DOHH2 (cell line): ENCODE measurements at regions not wholly inside any gene's neighbourhood (a gene's known extent, or its start where the extent isn't known, plus 50 kb on each side); places are given as distances from the start of the nearest gene placed in this dataset.

Source experiments
- H3F3A ChIP-seq: fragments of 200-600 bp; sonication (generic), shearing (Covaris generic); 2 replicates; pipeline ENCODE4 v1.6.0; 2016; ENCODE audit warnings: antibody characterized with exemption, mild to moderate bottlenecking; ENCODE audit not compliant: control insufficient read depth, insufficient read depth
- H3K27ac ChIP-seq: fragments of 200-600 bp; sonication (generic); 2 replicates; pipeline ENCODE4 v1.5.1; 2014; ENCODE audit warnings: low read depth, mild to moderate bottlenecking, low read length, moderate library complexity
- H3K27me3 ChIP-seq: fragments of 200-600 bp; sonication (generic); 2 replicates; pipeline ENCODE4 v1.6.1; 2014; ENCODE audit warnings: mild to moderate bottlenecking, low read length, mixed read lengths; ENCODE audit not compliant: control insufficient read depth
- H3K36me3 ChIP-seq: fragments of 200-600 bp; sonication (generic); 2 replicates; pipeline ENCODE4 v1.6.1; 2014; ENCODE audit warnings: mild to moderate bottlenecking, low read length, moderate library complexity, mixed read lengths; ENCODE audit not compliant: control insufficient read depth
- H3K4me1 ChIP-seq: fragments of 200-600 bp; sonication (generic); 2 replicates; pipeline ENCODE4 v1.6.1; 2014; ENCODE audit warnings: mild to moderate bottlenecking, low read length, mixed read lengths; ENCODE audit not compliant: control insufficient read depth
- H3K4me2 ChIP-seq: fragments of 200-600 bp; sonication (generic); 2 replicates; pipeline ENCODE4 v1.6.0; 2014; ENCODE audit warnings: mild to moderate bottlenecking, low read length, moderate library complexity
- H3K4me3 ChIP-seq: fragments of 200-600 bp; sonication (generic); 2 replicates; pipeline ENCODE4 v1.5.1; 2014; ENCODE audit warnings: mild to moderate bottlenecking, low read length, mixed read lengths
- H3K79me2 ChIP-seq: fragments of 200-600 bp; sonication (generic); 2 replicates; pipeline ENCODE4 v1.6.1; 2014; ENCODE audit warnings: mild to moderate bottlenecking, low read length, mixed read lengths; ENCODE audit not compliant: control insufficient read depth
- H3K9me2 ChIP-seq: fragments of 200-600 bp; sonication (generic); replicated peaks from 2 replicates; pipeline ENCODE4 v1.6.1; 2014; ENCODE audit warnings: mild to moderate bottlenecking, low read length, mixed read lengths; ENCODE audit not compliant: control insufficient read depth
- H3K9me3 ChIP-seq: fragments of 200-600 bp; sonication (generic); 2 replicates; pipeline ENCODE4 v1.6.1; 2014; ENCODE audit warnings: antibody characterized with exemption, low read length, mixed read lengths; ENCODE audit not compliant: control insufficient read depth, insufficient read depth
- H4K20me1 ChIP-seq: fragments of 200-600 bp; sonication (generic); 2 replicates; pipeline ENCODE4 v1.6.0; 2014; ENCODE audit warnings: low read depth, mild to moderate bottlenecking, antibody characterized with exemption, low read length, moderate library complexity; ENCODE audit not compliant: control insufficient read depth, insufficient read depth
- CTCF ChIP-seq: fragments of 200-600 bp; sonication (generic); IDR thresholded peaks from one replicate; pipeline ENCODE4 v1.5.1; 2014; ENCODE audit warnings: antibody characterized with exemption, mild to moderate bottlenecking, low read depth, low read length; ENCODE audit not compliant: poor library complexity, severe bottlenecking
- EZH2phosphoT487 ChIP-seq: fragments of 200-600 bp; sonication (generic); IDR thresholded peaks from 2 replicates; pipeline ENCODE4 v1.6.1; 2017; ENCODE audit warnings: borderline replicate concordance, mild to moderate bottlenecking, antibody characterized with exemption, low read length, moderate library complexity, mixed read lengths

- peaks cover 9% of the 10 kb centered on the region; the same call in 1 of the 2 replicates for H3K9me3 ChIP-seq
- H3K4me3 ChIP-seq, result no peak overlapping the region
- H3K9me2 ChIP-seq, result no peaks in the 10 kb centered on the region
- no peaks in the 10 kb centered on the region for H3K36me3 ChIP-seq
- no peak overlapping the region for H3K4me2 ChIP-seq
- no peaks in the 10 kb centered on the region for H4K20me1 ChIP-seq
- H3K79me2 ChIP-seq, result no peaks in the 10 kb centered on the region
- H3F3A ChIP-seq, result no peaks in the 10 kb centered on the region
- TF ChIP-seq CTCF (no peak), EZH2phosphoT487 (no peak)
- H3K27me3 ChIP-seq, result no peaks in the 10 kb centered on the region; the same call in 1 of the 2 replicates
- H3K27ac ChIP-seq, result no peak overlapping the region
- no peaks in the 10 kb centered on the region for H3K4me1 ChIP-seq
Observed at GRCh38 chr5:135683189-135683588, 104.4 kb upstream of the CXCL14 start.

- H3K9me2 ChIP-seq, result no peaks in the 10 kb centered on the region
- H3K27ac ChIP-seq, result no peak overlapping the region
- no peaks in the 10 kb centered on the region for H3K79me2 ChIP-seq
Observed at GRCh38 chr5:135680713-135681112, 101.9 kb upstream of the CXCL14 start.

GRCh38 chr5:135678640-135679268 lies 100.0 kb upstream of the CXCL14 start:
- Histone ChIP-seq H3K9me2 (no peaks in the 10 kb centered on the region), H3K36me3 (no peaks in the 10 kb centered on the region)

More at GRCh38 chr5:135680713-135681112, 101.9 kb upstream of the CXCL14 start:
- no peaks in the 10 kb centered on the region; the same call in 1 of the 2 replicates for H3K27me3 ChIP-seq
- TF ChIP-seq CTCF, result no peak
- no peak for TF ChIP-seq EZH2phosphoT487
- H3K4me3 ChIP-seq, result no peak overlapping the region
- H3K9me3 ChIP-seq, result peaks cover 9% of the 10 kb centered on the region; the same call in 1 of the 2 replicates
- H3K4me1 ChIP-seq, result no peaks in the 10 kb centered on the region
- H4K20me1 ChIP-seq, result no peaks in the 10 kb centered on the region
- H3K36me3 ChIP-seq, result no peaks in the 10 kb centered on the region
- H3K4me2 ChIP-seq, result no peak overlapping the region
- H3F3A ChIP-seq, result no peaks in the 10 kb centered on the region

More at GRCh38 chr5:135678640-135679268, 100.0 kb upstream of the CXCL14 start:
- H3K27ac ChIP-seq, result no peak overlapping the region
- H3K4me1 ChIP-seq, result no peaks in the 10 kb centered on the region
- peaks cover 9% of the 10 kb centered on the region; the same call in 1 of the 2 replicates for H3K9me3 ChIP-seq
- no peak overlapping the region for H3K4me2 ChIP-seq
- H3F3A ChIP-seq, result no peaks in the 10 kb centered on the region
- no peak overlapping the region for H3K4me3 ChIP-seq
- H3K27me3 ChIP-seq, result no peaks in the 10 kb centered on the region
- no peaks in the 10 kb centered on the region for H3K79me2 ChIP-seq
- no peaks in the 10 kb centered on the region for H4K20me1 ChIP-seq
- TF ChIP-seq CTCF, result no peak
- TF ChIP-seq EZH2phosphoT487, result no peak
